ENCODE measurements at regions not wholly inside any gene's neighbourhood (a gene's known extent, or its start where the extent isn't known, plus 50 kb on each side); places are given as distances from the start of the nearest gene placed in this dataset.
A peak's percentile ranks its signal among the peaks of the same experiment; 100 is the strongest.

DNA sequence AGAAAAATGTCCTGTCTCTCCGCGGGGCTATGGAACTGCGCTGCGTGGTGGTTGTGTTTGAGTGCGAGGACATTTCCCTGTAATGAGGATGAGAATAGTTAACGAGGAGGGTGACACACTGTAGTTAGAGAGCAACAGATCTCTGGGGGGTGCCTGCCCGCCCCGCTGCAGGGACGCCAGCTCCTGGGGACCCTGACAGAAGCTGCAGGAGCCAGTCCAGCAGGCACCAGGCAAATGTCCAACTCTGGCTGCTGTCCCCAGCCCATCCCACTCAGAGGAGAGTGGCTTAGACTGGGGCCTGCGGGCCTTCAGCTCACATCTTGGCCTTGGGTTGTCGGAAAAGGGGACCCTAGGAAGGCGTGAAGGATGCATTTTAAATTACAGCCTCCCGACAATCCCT is 92.9 kb upstream of the FOXP4 start:
- intact Hi-C loops (cut with DNase I; ENCODE audit: low total_unique reads) = no loop called here
- 84 to 95% (median 91%) methylated on average over 9 to 13 of the region's 13 CpGs for WGBS, 5 donors

DNA sequence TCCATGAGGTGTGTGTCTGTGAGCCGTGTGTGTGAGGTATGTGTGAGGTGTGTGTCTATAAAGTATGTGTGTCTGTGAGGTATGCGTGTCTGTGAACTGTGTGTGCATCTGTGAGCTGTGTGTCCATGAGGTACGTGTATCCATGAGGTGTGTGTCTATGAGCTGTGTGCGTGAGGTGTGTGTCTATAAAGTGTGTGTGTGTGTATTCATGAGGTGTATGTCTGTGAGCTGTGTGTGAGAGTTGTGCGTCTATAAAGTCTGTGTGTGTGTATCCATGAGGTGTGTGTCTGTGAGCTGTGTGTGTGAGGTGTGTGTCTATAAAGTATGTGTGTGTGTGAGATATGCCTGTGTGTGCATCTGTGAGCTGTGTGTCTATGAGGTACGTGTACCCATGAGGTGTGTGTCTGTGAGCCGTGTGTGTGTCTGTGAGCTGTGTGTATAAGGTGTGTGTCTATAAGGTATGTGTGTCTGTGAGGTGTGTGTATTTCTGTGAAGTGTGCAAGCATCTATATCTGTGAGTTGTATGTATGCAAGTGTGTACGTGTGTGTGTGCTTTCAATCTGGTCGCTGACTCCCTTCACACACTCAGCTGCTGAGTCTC is 91.9 kb upstream of the FOXP4 start:
- H3K9me3 ChIP-seq = no peaks in the 10 kb centered on the region
- H3K36me3 ChIP-seq = no peaks in the 10 kb centered on the region
- no peak for DNase-seq
- H3K4me1 ChIP-seq = no peaks in the 10 kb centered on the region
- no peak overlapping the region for H3K4me3 ChIP-seq
- peaks cover 0 to 19% (median 0%) of the 10 kb centered on the region in 7 donors for H3K27me3 ChIP-seq (replicated peaks in 1 of 7)
- intact Hi-C loops (cut with DNase I; ENCODE audit: low total_unique reads) = no loop called here
- no peak for TF ChIP-seq POLR2AphosphoS5 (IDR thresholded peaks at IDR 0.05)
- TF ChIP-seq, protein P1, sequence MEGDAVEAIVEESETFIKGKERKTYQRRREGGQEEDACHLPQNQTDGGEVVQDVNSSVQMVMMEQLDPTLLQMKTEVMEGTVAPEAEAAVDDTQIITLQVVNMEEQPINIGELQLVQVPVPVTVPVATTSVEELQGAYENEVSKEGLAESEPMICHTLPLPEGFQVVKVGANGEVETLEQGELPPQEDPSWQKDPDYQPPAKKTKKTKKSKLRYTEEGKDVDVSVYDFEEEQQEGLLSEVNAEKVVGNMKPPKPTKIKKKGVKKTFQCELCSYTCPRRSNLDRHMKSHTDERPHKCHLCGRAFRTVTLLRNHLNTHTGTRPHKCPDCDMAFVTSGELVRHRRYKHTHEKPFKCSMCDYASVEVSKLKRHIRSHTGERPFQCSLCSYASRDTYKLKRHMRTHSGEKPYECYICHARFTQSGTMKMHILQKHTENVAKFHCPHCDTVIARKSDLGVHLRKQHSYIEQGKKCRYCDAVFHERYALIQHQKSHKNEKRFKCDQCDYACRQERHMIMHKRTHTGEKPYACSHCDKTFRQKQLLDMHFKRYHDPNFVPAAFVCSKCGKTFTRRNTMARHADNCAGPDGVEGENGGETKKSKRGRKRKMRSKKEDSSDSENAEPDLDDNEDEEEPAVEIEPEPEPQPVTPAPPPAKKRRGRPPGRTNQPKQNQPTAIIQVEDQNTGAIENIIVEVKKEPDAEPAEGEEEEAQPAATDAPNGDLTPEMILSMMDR (IDR thresholded peaks at IDR 0.05 in 8 of 11, conservative IDR thresholded peaks at IDR 0.05 in 3 of 11) = peak in 1 of 11 experiments; percentile 9
- H3K27ac ChIP-seq = no peak overlapping the region
- WGBS, 5 donors = 85 to 97% (median 88%) methylated on average over 9 of the region's 9 CpGs

More for the DNA sequence above, 92.9 kb upstream of the FOXP4 start:
- Histone ChIP-seq H3K27ac (no peak overlapping the region), H3K9me3 (no peaks in the 10 kb centered on the region), H3K27me3 (replicated peaks in 1 of 7) (peaks cover 0 to 14% (median 0%) of the 10 kb centered on the region in 7 donors), H3K4me1 (no peaks in the 10 kb centered on the region), H3K36me3 (no peaks in the 10 kb centered on the region), H3K4me3 (no peak overlapping the region)
- DNase-seq = peak; percentile 25
- TF ChIP-seq POLR2A (IDR thresholded peaks at IDR 0.05) (no peak), POLR2AphosphoS5 (IDR thresholded peaks at IDR 0.05) (no peak)

DNA sequence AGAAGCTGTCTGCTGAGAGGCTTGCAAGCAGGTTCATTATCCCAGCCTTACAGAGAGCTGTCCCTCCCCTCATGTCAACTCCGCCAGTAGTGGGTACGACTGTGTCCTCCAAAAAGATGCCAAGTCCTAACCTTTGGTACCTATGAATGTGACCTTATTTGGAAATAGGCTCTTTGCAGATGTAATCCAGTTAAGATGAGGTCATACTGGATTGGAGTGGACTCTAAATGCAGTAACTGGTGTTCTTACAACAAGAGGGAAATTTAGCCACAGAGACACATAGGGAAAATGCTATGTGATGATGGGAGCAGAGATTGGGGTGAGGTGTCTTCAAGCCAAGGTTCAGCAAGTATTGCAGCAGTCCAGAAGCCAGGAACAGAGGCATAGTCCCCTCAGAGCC is 90.8 kb upstream of the FOXP4 start:
- Histone ChIP-seq H3K9me3 (no peaks in the 10 kb centered on the region), H3K27ac (no peak overlapping the region), H3K36me3 (no peaks in the 10 kb centered on the region), H3K4me3 (no peak overlapping the region), H3K27me3 (replicated peaks in 1 of 7) (peaks cover 0 to 28% (median 0%) of the 10 kb centered on the region in 7 donors), H3K4me1 (no peaks in the 10 kb centered on the region)
- TF ChIP-seq POLR2A (IDR thresholded peaks at IDR 0.05) (no peak), POLR2AphosphoS5 (IDR thresholded peaks at IDR 0.05) (no peak)
- TF ChIP-seq, protein P1 (IDR thresholded peaks at IDR 0.05 in 8 of 11, conservative IDR thresholded peaks at IDR 0.05 in 3 of 11) = no peak
- WGBS, 5 donors = 81 to 98% (median 90%) methylated on average over 2 of the region's 2 CpGs
- intact Hi-C loops (cut with DNase I; ENCODE audit: low total_unique reads) = no loop called here
- no peak for DNase-seq

DNA sequence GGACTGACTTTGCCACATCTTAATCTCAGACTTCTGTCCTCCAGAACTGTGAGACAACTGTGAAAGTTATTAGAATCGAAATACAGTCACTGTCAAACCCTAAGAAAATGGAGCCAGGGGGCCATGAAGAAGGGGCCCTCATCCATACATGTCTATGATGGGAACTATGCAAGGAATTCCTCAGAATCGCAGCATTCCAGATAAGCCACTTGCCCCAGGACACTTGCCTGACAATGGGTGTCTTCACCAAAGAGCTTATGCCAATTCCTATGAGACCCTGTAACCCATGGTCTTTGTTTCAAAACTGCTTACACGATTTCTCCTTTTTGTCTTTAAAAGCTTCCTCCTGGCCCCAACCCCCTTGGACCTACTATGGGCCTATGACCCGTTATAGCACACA is 90.4 kb upstream of the FOXP4 start:
- WGBS, 5 donors = 66 to 83% (median 77%) methylated on average over 4 of the region's 4 CpGs

More for the DNA sequence above, 90.4 kb upstream of the FOXP4 start:
- Histone ChIP-seq H3K9me3 (no peaks in the 10 kb centered on the region), H3K4me3 (no peak overlapping the region), H3K36me3 (no peaks in the 10 kb centered on the region), H3K27ac (no peak overlapping the region), H3K27me3 (replicated peaks in 1 of 7) (peaks cover 0 to 28% (median 0%) of the 10 kb centered on the region in 7 donors), H3K4me1 (no peaks in the 10 kb centered on the region)
- TF ChIP-seq POLR2AphosphoS5 (IDR thresholded peaks at IDR 0.05) (no peak), POLR2A (IDR thresholded peaks at IDR 0.05) (no peak)
- TF ChIP-seq, protein P1 (IDR thresholded peaks at IDR 0.05 in 8 of 11, conservative IDR thresholded peaks at IDR 0.05 in 3 of 11) = no peak
- intact Hi-C loops (cut with DNase I; ENCODE audit: low total_unique reads) = no loop called here
- no peak for DNase-seq

Data from spleen (tissue), 11 donors.